OCI-LY1 (cell line): ENCODE measurements at regions not wholly inside any gene's neighbourhood (a gene's known extent, or its start where the extent isn't known, plus 50 kb on each side); places are given as distances from the start of the nearest gene placed in this dataset.

Experiments
- H2AFZ ChIP-seq: fragments of 200-600 bp; sonication (generic), shearing (Covaris generic); 2 replicates; pipeline ENCODE4 v1.6.0; 2014; ENCODE audit warnings: antibody characterized with exemption, mild to moderate bottlenecking, low read length
- H3F3A ChIP-seq: fragments of 200-600 bp; sonication (generic), shearing (Covaris generic); 2 replicates; pipeline ENCODE4 v1.6.0; 2014; ENCODE audit warnings: mild to moderate bottlenecking, antibody characterized with exemption, low read length, moderate library complexity; ENCODE audit not compliant: insufficient read depth
- H3K27ac ChIP-seq: fragments of 200-600 bp; sonication (generic); 2 replicates; pipeline ENCODE4 v1.5.1; 2014; ENCODE audit warnings: low read length, mixed run types, mild to moderate bottlenecking, low read depth; ENCODE audit not compliant: poor library complexity, severe bottlenecking
- H3K27me3 ChIP-seq: fragments of 200-600 bp; sonication (generic); 2 replicates; pipeline ENCODE4 v1.6.0; 2014; ENCODE audit warnings: antibody characterized with exemption, mild to moderate bottlenecking, low read length, moderate library complexity; ENCODE audit not compliant: insufficient read depth
- H3K36me3 ChIP-seq: fragments of 200-600 bp; sonication (generic); 2 replicates; pipeline ENCODE4 v1.6.1; 2014; ENCODE audit warnings: mild to moderate bottlenecking, antibody characterized with exemption, low read length, moderate library complexity, mixed read lengths; ENCODE audit not compliant: insufficient read depth
- H3K4me1 ChIP-seq: fragments of 200-600 bp; sonication (generic); 2 replicates; pipeline ENCODE4 v1.5.1; 2014; ENCODE audit warnings: mild to moderate bottlenecking, low read length, moderate library complexity; ENCODE audit not compliant: insufficient read depth, severe bottlenecking
- H3K4me2 ChIP-seq: fragments of 200-600 bp; sonication (generic), shearing (Covaris generic); 2 replicates; pipeline ENCODE4 v1.6.1; 2014; ENCODE audit warnings: low read length
- H3K4me3 ChIP-seq: fragments of 200-600 bp; sonication (generic); 2 replicates; pipeline ENCODE4 v1.5.1; 2014; ENCODE audit warnings: low read length, low read depth, mild to moderate bottlenecking, mixed read lengths; ENCODE audit not compliant: poor library complexity, severe bottlenecking
- H3K79me2 ChIP-seq: fragments of 200-600 bp; shearing (Covaris generic); 2 replicates; pipeline ENCODE4 v1.6.1; 2016; ENCODE audit warnings: mixed run types, low read length, mixed read lengths; ENCODE audit not compliant: insufficient read depth
- H3K9ac ChIP-seq: fragments of 200-600 bp; sonication (generic), shearing (Covaris generic); 2 replicates; pipeline ENCODE4 v1.6.1; 2014; ENCODE audit warnings: mild to moderate bottlenecking, low read length, mixed read lengths
- H3K9me2 ChIP-seq: fragments of 200-600 bp; sonication (generic), shearing (Covaris generic); 2 replicates; pipeline ENCODE4 v1.6.1; 2014; ENCODE audit warnings: low read depth, mild to moderate bottlenecking, low read length, mixed read lengths
- H3K9me3 ChIP-seq: fragments of 200-600 bp; shearing (Covaris generic); 2 replicates; pipeline ENCODE4 v1.6.1; 2014; ENCODE audit warnings: low read length, mixed read lengths
- H4K20me1 ChIP-seq: fragments of 200-600 bp; sonication (generic), shearing (Covaris generic); 2 replicates; pipeline ENCODE4 v1.6.0; 2016; ENCODE audit warnings: mild to moderate bottlenecking, low read length; ENCODE audit not compliant: insufficient read depth
- CTCF ChIP-seq: fragments of 200-600 bp; sonication (generic), shearing (Covaris generic); IDR thresholded peaks from 2 replicates; pipeline ENCODE4 v1.5.1; 2017; ENCODE audit warnings: mild to moderate bottlenecking, antibody characterized with exemption, low read length, moderate library complexity, mixed read lengths
- EZH2 ChIP-seq: fragments of 200-600 bp; sonication (generic), shearing (Covaris generic); IDR thresholded peaks from 2 replicates; pipeline ENCODE4 v1.8.0; 2017; ENCODE audit warnings: borderline replicate concordance, mixed run types, mild to moderate bottlenecking, antibody characterized with exemption, low read length, moderate library complexity, mixed read lengths

DNA sequence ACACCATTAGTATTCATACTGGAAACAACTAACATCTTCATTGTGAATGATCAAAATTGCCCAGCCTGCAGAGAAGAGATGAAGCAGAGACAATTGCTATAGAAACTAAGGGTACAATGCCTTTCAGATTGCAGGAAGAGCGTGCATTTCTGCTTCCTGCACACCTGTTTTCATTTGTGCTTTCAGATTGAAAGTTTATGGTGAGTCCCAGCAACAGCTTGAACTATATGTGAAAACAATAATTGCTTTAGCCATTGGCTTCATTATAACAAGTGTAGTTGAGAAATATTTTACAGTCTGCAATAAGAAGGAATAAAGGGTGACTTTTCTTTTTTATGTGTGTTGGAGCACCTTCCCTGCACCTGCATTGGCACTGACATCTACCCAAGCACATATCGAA lies 136.3 kb downstream of the CD8B2 start:
- no peak overlapping the region for H3K4me3 ChIP-seq
- H3F3A ChIP-seq = no peaks in the 10 kb centered on the region
- TF ChIP-seq EZH2 = no peak
- TF ChIP-seq CTCF = no peak
- no peak overlapping the region for H3K9ac ChIP-seq
- H3K79me2 ChIP-seq = no peaks in the 10 kb centered on the region
- no peaks in the 10 kb centered on the region for H3K9me3 ChIP-seq
- no peaks in the 10 kb centered on the region for H3K36me3 ChIP-seq
- no peaks in the 10 kb centered on the region for H4K20me1 ChIP-seq
- no peak overlapping the region for H2AFZ ChIP-seq
- H3K4me2 ChIP-seq = no peak overlapping the region
- H3K9me2 ChIP-seq = no peaks in the 10 kb centered on the region
- H3K27me3 ChIP-seq = no peaks in the 10 kb centered on the region
- no peak overlapping the region for H3K27ac ChIP-seq
- H3K4me1 ChIP-seq = no peaks in the 10 kb centered on the region

- Histone ChIP-seq H2AFZ (no peak overlapping the region), H4K20me1 (no peaks in the 10 kb centered on the region), H3K27me3 (no peaks in the 10 kb centered on the region), H3K79me2 (no peaks in the 10 kb centered on the region), H3K36me3 (no peaks in the 10 kb centered on the region), H3K9ac (no peak overlapping the region), H3K4me2 (no peak overlapping the region), H3K4me3 (no peak overlapping the region), H3K27ac (no peak overlapping the region), H3K9me2 (no peaks in the 10 kb centered on the region), H3K9me3 (no peaks in the 10 kb centered on the region), H3F3A (no peaks in the 10 kb centered on the region), H3K4me1 (no peaks in the 10 kb centered on the region)
- TF ChIP-seq CTCF (no peak), EZH2 (no peak)
Observed at GRCh38 chr2:106624787-106625380, 137.7 kb downstream of the CD8B2 start.

DNA sequence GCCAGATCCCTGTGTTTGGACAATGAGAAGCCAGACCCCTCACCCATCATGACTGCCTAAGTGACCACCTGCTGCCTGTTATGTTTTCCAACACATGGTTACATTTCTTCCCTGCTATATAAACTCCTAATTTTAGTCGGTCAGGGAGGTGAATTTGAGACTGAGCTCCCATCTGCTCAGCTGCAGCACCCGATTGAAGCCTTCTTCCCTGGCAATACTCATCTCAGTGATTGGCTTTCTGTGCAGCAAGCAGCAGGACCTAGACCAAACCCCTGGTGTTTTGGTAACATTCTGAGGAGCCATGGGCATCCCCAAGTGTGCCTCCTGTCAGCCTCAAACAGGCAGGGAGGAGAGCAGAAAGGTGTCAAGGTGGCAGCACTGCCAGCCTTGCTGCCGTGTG lies 141.2 kb downstream of the CD8B2 start:
- Histone ChIP-seq H2AFZ (no peak overlapping the region), H3K9ac (no peak overlapping the region), H3K4me3 (no peak overlapping the region)

More for the DNA sequence above, 141.2 kb downstream of the CD8B2 start:
- no peaks in the 10 kb centered on the region for H4K20me1 ChIP-seq
- no peak overlapping the region for H3K4me2 ChIP-seq
- no peaks in the 10 kb centered on the region for H3K27me3 ChIP-seq
- no peaks in the 10 kb centered on the region for H3K9me3 ChIP-seq
- no peaks in the 10 kb centered on the region for H3K79me2 ChIP-seq
- no peaks in the 10 kb centered on the region for H3K36me3 ChIP-seq
- no peaks in the 10 kb centered on the region for H3K9me2 ChIP-seq
- TF ChIP-seq CTCF (no peak), EZH2 (no peak)
- H3K27ac ChIP-seq = no peak overlapping the region
- H3F3A ChIP-seq = no peaks in the 10 kb centered on the region
- no peaks in the 10 kb centered on the region for H3K4me1 ChIP-seq
